ENCODE measurements at regions not wholly inside any gene's neighbourhood (a gene's known extent, or its start where the extent isn't known, plus 50 kb on each side); places are given as distances from the start of the nearest gene placed in this dataset.

DNA sequence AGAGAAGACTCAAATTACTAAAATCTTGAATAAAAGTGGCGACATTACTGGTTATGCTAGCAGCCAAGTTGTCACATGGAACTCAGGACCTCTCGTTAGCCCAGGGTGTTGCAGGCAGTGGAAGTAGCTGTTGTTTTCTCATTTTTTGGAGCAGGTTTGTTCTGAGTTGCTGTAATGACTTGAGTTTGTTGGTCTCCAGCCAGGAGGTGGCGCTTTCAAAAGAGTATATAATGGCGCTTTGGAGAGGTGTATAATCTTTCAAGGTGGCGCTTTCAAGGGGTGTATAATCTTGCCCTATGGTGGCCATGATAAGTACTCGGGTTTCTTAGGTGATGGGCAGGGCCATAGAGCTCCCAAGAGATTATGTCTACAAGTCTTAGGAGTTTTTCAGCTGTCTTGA lies 632.7 kb downstream of the NTRK3 start:
- no peak for TF ChIP-seq POLR2A (IDR thresholded peaks at IDR 0.05)
- TF ChIP-seq CTCF (IDR thresholded peaks at IDR 0.05 in 8 of 11, conservative IDR thresholded peaks at IDR 0.05 in 3 of 11), result no peak
- no peak for TF ChIP-seq POLR2AphosphoS5 (IDR thresholded peaks at IDR 0.05)
